Endodermal cell (in vitro differentiated cells): ENCODE measurements at regions not wholly inside any gene's neighbourhood (a gene's known extent, or its start where the extent isn't known, plus 50 kb on each side); places are given as distances from the start of the nearest gene placed in this dataset.

Source experiments
- DNase-seq: peaks from one replicate; pipeline ENCODE4 v3.0.0-alpha.2; 2017
- H3K27ac ChIP-seq: 2 replicates; pipeline ENCODE4 v1.5.1; 2013; ENCODE audit warnings: mild to moderate bottlenecking, low read depth, low read length, moderate library complexity
- H3K27me3 ChIP-seq: 2 replicates; pipeline ENCODE4 v1.6.1; 2013; ENCODE audit warnings: mild to moderate bottlenecking, low read length, moderate library complexity; ENCODE audit not compliant: insufficient read depth, control insufficient read depth, poor library complexity, severe bottlenecking
- H3K36me3 ChIP-seq: 2 replicates; pipeline ENCODE4 v1.7.0; 2013; ENCODE audit warnings: mild to moderate bottlenecking, low read length, moderate library complexity; ENCODE audit not compliant: control insufficient read depth, insufficient read depth
- H3K4me1 ChIP-seq: one replicate; pipeline ENCODE4 v1.7.0; 2013; ENCODE audit warnings: low read length; ENCODE audit not compliant: control insufficient read depth, insufficient read depth
- H3K4me3 ChIP-seq: 2 replicates; pipeline ENCODE4 v1.5.1; 2013; ENCODE audit warnings: mild to moderate bottlenecking, low read length, moderate library complexity
- H3K9ac ChIP-seq: 2 replicates; pipeline ENCODE4 v1.6.1; 2013; ENCODE audit warnings: mild to moderate bottlenecking, low read length, moderate library complexity; ENCODE audit not compliant: poor library complexity, severe bottlenecking; ENCODE audit errors: extremely low read depth
- H3K9me3 ChIP-seq: 2 replicates; pipeline ENCODE4 v1.6.1; 2013; ENCODE audit warnings: mild to moderate bottlenecking, low read length, moderate library complexity; ENCODE audit not compliant: control insufficient read depth
- H3K27ac Mint-ChIP-seq: 2 replicates; pipeline ENCODE4 v1.8.0; 2020; ENCODE audit warnings: mixed read lengths
- H3K27me3 Mint-ChIP-seq: 2 replicates; pipeline ENCODE4 v1.8.0; 2021; ENCODE audit warnings: mild to moderate bottlenecking, mixed read lengths; ENCODE audit not compliant: insufficient read depth
- H3K36me3 Mint-ChIP-seq: 2 replicates; pipeline ENCODE4 v1.8.0; 2020; ENCODE audit warnings: low read depth, mixed read lengths
- H3K4me1 Mint-ChIP-seq: 2 replicates; pipeline ENCODE4 v1.8.0; 2020; ENCODE audit warnings: mixed read lengths
- H3K4me3 Mint-ChIP-seq: 2 replicates; pipeline ENCODE4 v1.8.0; 2020; ENCODE audit warnings: mild to moderate bottlenecking, moderate library complexity, mixed read lengths
- H3K9me3 Mint-ChIP-seq: 2 replicates; pipeline ENCODE4 v1.8.0; 2020; ENCODE audit warnings: mild to moderate bottlenecking, mixed read lengths
- CTCF ChIP-seq: fragments of 200-600 bp; sonication (generic); conservative IDR thresholded peaks from 2 replicates; pipeline ENCODE4 v1.5.0; 2021; ENCODE audit warnings: antibody characterized with exemption, mild to moderate bottlenecking
- WGBS, 2 experiments: methylation state at CpG; one replicate each; pipeline versions ENCODE4 v1.1.5 to v1.1.7; 2013; ENCODE audit warnings: missing lambda C conversion rate in 2 of 2, mixed read lengths in 1 of 2; ENCODE audit not compliant: insufficient coverage in 1 of 2, insufficient read length in 1 of 2; 5-methylcytosine and 5-hydroxymethylcytosine counted together

- Mint-ChIP-seq H3K4me3 (no peak overlapping the region), H3K36me3 (peaks cover 5% of the 10 kb centered on the region), H3K9me3 (peaks cover 10% of the 10 kb centered on the region), H3K27ac (no peak overlapping the region), H3K27me3 (no peaks in the 10 kb centered on the region), H3K4me1 (no peaks in the 10 kb centered on the region)
- Histone ChIP-seq H3K4me3 (no peak overlapping the region), H3K36me3 (no peaks in the 10 kb centered on the region), H3K27ac (no peak overlapping the region), H3K9me3 (no peaks in the 10 kb centered on the region), H3K27me3 (no peaks in the 10 kb centered on the region), H3K4me1 (no peaks in the 10 kb centered on the region), H3K9ac (no peak overlapping the region)
- 93 to 95% methylated on average over 2 to 4 of the region's 4 CpGs for WGBS, 2 experiments
- DNase-seq, result no peak
- TF ChIP-seq CTCF, result no peak
Measured at GRCh38 chr2:150545916-150546315, 58.4 kb upstream of the RND3 start.

GRCh38 chr2:150544731-150545130, 57.3 kb upstream of the RND3 start:
- H3K9me3 Mint-ChIP-seq, result peaks cover 10% of the 10 kb centered on the region
- no peak overlapping the region for H3K4me3 ChIP-seq
- H3K36me3 ChIP-seq, result no peaks in the 10 kb centered on the region
- H3K27me3 Mint-ChIP-seq, result no peaks in the 10 kb centered on the region
- H3K9ac ChIP-seq, result no peak overlapping the region
- no peaks in the 10 kb centered on the region for H3K27me3 ChIP-seq
- H3K4me1 ChIP-seq, result no peaks in the 10 kb centered on the region
- no peak overlapping the region for H3K4me3 Mint-ChIP-seq
- WGBS, 2 experiments, result 93 to 100% methylated on average over 1 of the region's 3 CpGs
- no peak overlapping the region for H3K27ac ChIP-seq
- no peak overlapping the region for H3K27ac Mint-ChIP-seq
- no peaks in the 10 kb centered on the region for H3K9me3 ChIP-seq
- TF ChIP-seq CTCF, result no peak
- no peaks in the 10 kb centered on the region for H3K4me1 Mint-ChIP-seq
- DNase-seq, result no peak
- H3K36me3 Mint-ChIP-seq, result peaks cover 5% of the 10 kb centered on the region

GRCh38 chr2:150542692-150543091, 55.2 kb upstream of the RND3 start:
- no peak overlapping the region for H3K9ac ChIP-seq
- no peak for DNase-seq
- no peak overlapping the region for H3K27ac ChIP-seq
- no peak overlapping the region for H3K27ac Mint-ChIP-seq
- H3K27me3 Mint-ChIP-seq, result no peaks in the 10 kb centered on the region
- H3K36me3 ChIP-seq, result no peaks in the 10 kb centered on the region
- peaks cover 13% of the 10 kb centered on the region for H3K9me3 Mint-ChIP-seq
- peaks cover 5% of the 10 kb centered on the region for H3K36me3 Mint-ChIP-seq
- no peak for TF ChIP-seq CTCF
- H3K9me3 ChIP-seq, result no peaks in the 10 kb centered on the region
- no peak overlapping the region for H3K4me3 Mint-ChIP-seq
- no peaks in the 10 kb centered on the region for H3K27me3 ChIP-seq
- H3K4me3 ChIP-seq, result no peak overlapping the region
- no peaks in the 10 kb centered on the region for H3K4me1 ChIP-seq
- WGBS, 2 experiments, result 89 to 96% methylated on average over 13 to 30 of the region's 30 CpGs
- no peaks in the 10 kb centered on the region for H3K4me1 Mint-ChIP-seq
